CD14-positive monocyte (primary cell): ENCODE measurements at regions not wholly inside any gene's neighbourhood (a gene's known extent, or its start where the extent isn't known, plus 50 kb on each side); places are given as distances from the start of the nearest gene placed in this dataset.

Experiments used
- DNase-seq, 3 donors: peaks; one replicate each; pipeline ENCODE4 v3.0.0-alpha.2; 2011 to 2022
- H2AFZ ChIP-seq: 2 replicates; pipeline ENCODE4 v1.6.0; 2012; ENCODE audit warnings: mild to moderate bottlenecking, low read depth, low read length, inconsistent platforms; ENCODE audit not compliant: insufficient read depth, poor library complexity, severe bottlenecking
- H3K27ac ChIP-seq, 2 donors: 1 replicate in 1 of 2; 2 replicates in 1 of 2; pipeline ENCODE4 v1.5.1; 2012 to 2013; ENCODE audit warnings: low read length in 2 of 2, control low read depth in 1 of 2, inconsistent platforms in 1 of 2, low read depth in 1 of 2, mild to moderate bottlenecking in 1 of 2
- H3K27me3 ChIP-seq, 2 donors: one replicate each; pipeline versions ENCODE4 v1.6.0 to v1.6.1; 2011 to 2013; ENCODE audit warnings: low read length in 2 of 2; ENCODE audit not compliant: control insufficient read depth in 2 of 2, insufficient read depth in 2 of 2
- H3K36me3 ChIP-seq, 2 donors: replicated peaks in 1 of 2; 1 replicate in 1 of 2; 2 replicates in 1 of 2; pipeline versions ENCODE4 v1.5.1 to v1.6.1; 2012 to 2013; ENCODE audit warnings: low read length in 2 of 2, control low read depth in 1 of 2, inconsistent platforms in 1 of 2, mild to moderate bottlenecking in 1 of 2; ENCODE audit not compliant: insufficient read depth in 2 of 2, control insufficient read depth in 1 of 2
- H3K4me1 ChIP-seq, 2 donors: 1 replicate in 1 of 2; 2 replicates in 1 of 2; pipeline versions ENCODE4 v1.5.1 to v1.6.1; 2012 to 2013; ENCODE audit warnings: low read length in 2 of 2, control low read depth in 1 of 2, inconsistent platforms in 1 of 2, mild to moderate bottlenecking in 1 of 2, moderate library complexity in 1 of 2; ENCODE audit not compliant: insufficient read depth in 2 of 2, control insufficient read depth in 1 of 2
- H3K4me2 ChIP-seq: replicated peaks from 2 replicates; pipeline ENCODE3; 2012; ENCODE audit warnings: low read length, moderate library complexity, mild to moderate bottlenecking; ENCODE audit not compliant: poor library complexity, severe bottlenecking; ENCODE audit errors: extremely low read depth
- H3K4me3 ChIP-seq, 3 experiments: fragments of 200-600 bp in 1 of 3; sonication (generic) in 1 of 3; replicated peaks in 1 of 3; 1 replicate in 2 of 3; 2 replicates in 1 of 3; pipeline ENCODE4 v1.5.1; 2011 to 2013; ENCODE audit warnings: low read length in 3 of 3, mild to moderate bottlenecking in 3 of 3, control low read depth in 2 of 3, low read depth in 2 of 3, inconsistent platforms in 1 of 3, moderate library complexity in 1 of 3
- H3K79me2 ChIP-seq: 2 replicates; pipeline ENCODE4 v1.6.0; 2012; ENCODE audit warnings: mild to moderate bottlenecking, control low read depth, inconsistent platforms, low read length, moderate library complexity; ENCODE audit not compliant: insufficient read depth
- H3K9ac ChIP-seq: 2 replicates; pipeline ENCODE4 v1.6.0; 2017; ENCODE audit warnings: low read length, mild to moderate bottlenecking; ENCODE audit not compliant: insufficient read depth, poor library complexity, severe bottlenecking
- H3K9me3 ChIP-seq, 2 donors: replicated peaks in 1 of 2; 1 replicate in 1 of 2; 2 replicates in 1 of 2; pipeline versions ENCODE4 v1.5.1 to v1.6.1; 2012 to 2013; ENCODE audit warnings: low read length in 2 of 2, control low read depth in 1 of 2; ENCODE audit not compliant: control insufficient read depth in 1 of 2, insufficient read depth in 1 of 2
- H4K20me1 ChIP-seq: 2 replicates; pipeline ENCODE4 v1.6.0; 2012; ENCODE audit warnings: mild to moderate bottlenecking, low read length, control low read depth, moderate library complexity; ENCODE audit not compliant: insufficient read depth
- H3K27ac Mint-ChIP-seq, 7 donors: one replicate each; pipeline ENCODE4 v1.8.0; 2020; ENCODE audit warnings: mild to moderate bottlenecking in 7 of 7, mixed read lengths in 7 of 7, moderate library complexity in 6 of 7, inconsistent platforms in 2 of 7
- H3K27me3 Mint-ChIP-seq, 3 donors: one replicate each; pipeline ENCODE4 v1.8.0; 2021 to 2022; ENCODE audit warnings: low read depth in 3 of 3, mild to moderate bottlenecking in 3 of 3, mixed read lengths in 3 of 3, moderate library complexity in 3 of 3, inconsistent platforms in 1 of 3
- H3K36me3 Mint-ChIP-seq, 2 donors: one replicate each; pipeline ENCODE4 v1.8.0; 2020; ENCODE audit warnings: mixed read lengths in 2 of 2, inconsistent platforms in 1 of 2, mild to moderate bottlenecking in 1 of 2
- H3K4me1 Mint-ChIP-seq: one replicate; pipeline ENCODE4 v1.8.0; 2020; ENCODE audit warnings: mild to moderate bottlenecking, mixed read lengths
- H3K4me3 Mint-ChIP-seq, 2 donors: one replicate each; pipeline ENCODE4 v1.8.0; 2020; ENCODE audit warnings: mild to moderate bottlenecking in 2 of 2, mixed read lengths in 2 of 2, moderate library complexity in 1 of 2
- H3K9me3 Mint-ChIP-seq, 7 donors: one replicate each; pipeline ENCODE4 v1.8.0; 2020 to 2022; ENCODE audit warnings: mixed read lengths in 7 of 7, mild to moderate bottlenecking in 6 of 7, moderate library complexity in 6 of 7, inconsistent platforms in 2 of 7
- WGBS: methylation state at CpG from one replicate; pipeline ENCODE4 v1.1.5; 2013; ENCODE audit warnings: missing lambda C conversion rate; ENCODE audit not compliant: insufficient coverage; 5-methylcytosine and 5-hydroxymethylcytosine counted together
- intact Hi-C, 2 donors: fragments of 100-400 bp; cut with micrococcal nuclease; formaldehyde crosslinking; loops; one replicate each; pipeline versions ENCODE4 v1.15.0 to v1.15.1; 2023
- TF ChIP-seq, protein P1 (sequence below): fragments of 200-600 bp; IDR thresholded peaks from one replicate; pipeline ENCODE4 v1.8.0; 2022; ENCODE audit warnings: antibody characterized with exemption, mild to moderate bottlenecking

DNA sequence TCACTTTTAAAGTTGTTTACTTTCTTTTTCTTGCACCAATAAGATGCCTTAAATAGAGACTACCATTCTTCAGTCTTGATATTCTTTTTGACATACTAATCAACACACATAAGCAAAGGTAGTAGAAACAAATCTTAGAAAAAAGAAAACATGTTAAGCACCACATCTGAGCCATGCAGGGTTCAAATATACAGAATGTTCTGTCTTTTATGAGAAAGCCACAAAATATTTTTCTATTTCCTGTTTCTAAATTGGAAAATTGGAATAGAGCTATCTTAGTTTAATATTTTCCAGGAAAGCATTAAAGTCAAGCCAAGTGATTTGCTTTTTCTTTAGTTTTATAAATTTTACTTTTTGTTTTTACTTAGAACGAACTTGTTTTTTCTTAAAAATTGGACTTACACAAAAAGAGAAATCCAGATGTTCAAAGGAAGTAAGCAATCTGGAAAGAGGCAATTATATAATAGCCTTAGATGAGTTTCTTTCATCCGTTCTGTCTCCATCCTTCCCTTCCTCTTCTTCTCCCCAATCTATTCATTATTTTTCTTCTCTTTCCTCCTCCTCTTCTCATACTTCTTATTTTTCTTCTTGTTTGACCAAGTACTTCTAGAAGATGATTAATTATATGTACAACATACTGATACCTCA lies 731.7 kb downstream of the SQOR start:
- no peak overlapping the region for H3K27ac ChIP-seq
- no peak overlapping the region for H3K27ac Mint-ChIP-seq
- no peaks in the 10 kb centered on the region for H3K27me3 Mint-ChIP-seq
- no peak overlapping the region for H3K4me3 ChIP-seq
- H3K36me3 Mint-ChIP-seq: no peaks in the 10 kb centered on the region
- DNase-seq: no peak
- H2AFZ ChIP-seq: no peak overlapping the region
- no peaks in the 10 kb centered on the region for H3K27me3 ChIP-seq
- H3K9me3 Mint-ChIP-seq: peaks cover 1 to 10% (median 6%) of the 10 kb centered on the region in 7 donors
- H3K9me3 ChIP-seq: peaks cover 5 to 24% of the 10 kb centered on the region in 2 donors
- WGBS: no CpG with 5 or more reads among the region's 2 CpGs
- H3K36me3 ChIP-seq: no peaks in the 10 kb centered on the region
- H3K4me1 Mint-ChIP-seq: no peaks in the 10 kb centered on the region
- H3K4me2 ChIP-seq: no peak overlapping the region
- H4K20me1 ChIP-seq: no peaks in the 10 kb centered on the region
- no peaks in the 10 kb centered on the region for H3K4me1 ChIP-seq
- H3K4me3 Mint-ChIP-seq: no peak overlapping the region
- no peak overlapping the region for H3K9ac ChIP-seq
- TF ChIP-seq, protein P1, sequence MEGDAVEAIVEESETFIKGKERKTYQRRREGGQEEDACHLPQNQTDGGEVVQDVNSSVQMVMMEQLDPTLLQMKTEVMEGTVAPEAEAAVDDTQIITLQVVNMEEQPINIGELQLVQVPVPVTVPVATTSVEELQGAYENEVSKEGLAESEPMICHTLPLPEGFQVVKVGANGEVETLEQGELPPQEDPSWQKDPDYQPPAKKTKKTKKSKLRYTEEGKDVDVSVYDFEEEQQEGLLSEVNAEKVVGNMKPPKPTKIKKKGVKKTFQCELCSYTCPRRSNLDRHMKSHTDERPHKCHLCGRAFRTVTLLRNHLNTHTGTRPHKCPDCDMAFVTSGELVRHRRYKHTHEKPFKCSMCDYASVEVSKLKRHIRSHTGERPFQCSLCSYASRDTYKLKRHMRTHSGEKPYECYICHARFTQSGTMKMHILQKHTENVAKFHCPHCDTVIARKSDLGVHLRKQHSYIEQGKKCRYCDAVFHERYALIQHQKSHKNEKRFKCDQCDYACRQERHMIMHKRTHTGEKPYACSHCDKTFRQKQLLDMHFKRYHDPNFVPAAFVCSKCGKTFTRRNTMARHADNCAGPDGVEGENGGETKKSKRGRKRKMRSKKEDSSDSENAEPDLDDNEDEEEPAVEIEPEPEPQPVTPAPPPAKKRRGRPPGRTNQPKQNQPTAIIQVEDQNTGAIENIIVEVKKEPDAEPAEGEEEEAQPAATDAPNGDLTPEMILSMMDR: no peak
- intact Hi-C loops: no loop called here
- no peaks in the 10 kb centered on the region for H3K79me2 ChIP-seq

DNA sequence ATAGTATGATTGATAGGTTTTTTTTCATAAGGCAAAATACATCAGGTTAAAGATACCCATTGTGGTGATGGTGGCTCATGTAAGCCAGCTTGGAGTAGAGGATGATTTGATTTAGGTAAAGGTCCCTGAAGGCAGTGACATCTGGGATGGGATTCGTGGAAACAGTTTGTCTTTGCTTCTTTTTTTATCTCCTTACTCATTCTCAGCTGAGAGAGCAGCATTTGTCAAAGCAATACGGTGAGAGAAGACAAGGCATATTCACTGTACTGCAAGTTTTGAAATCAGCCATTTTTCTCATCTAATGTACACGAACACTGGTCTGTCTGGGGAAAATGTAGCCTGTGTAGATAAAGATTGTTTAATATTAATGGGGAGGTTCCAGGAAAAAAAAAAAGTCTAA lies 749.1 kb downstream of the SQOR start:
- H3K79me2 ChIP-seq: no peaks in the 10 kb centered on the region
- no peaks in the 10 kb centered on the region for H3K36me3 Mint-ChIP-seq
- no peak overlapping the region for H3K27ac ChIP-seq
- no peak overlapping the region for H3K9ac ChIP-seq
- H3K9me3 ChIP-seq: peaks cover 0 to 35% of the 10 kb centered on the region in 2 donors
- no peak overlapping the region for H3K4me3 ChIP-seq
- intact Hi-C loops: no loop called here
- no peak overlapping the region for H2AFZ ChIP-seq
- H3K27ac Mint-ChIP-seq: no peak overlapping the region
- no peak for DNase-seq
- no peaks in the 10 kb centered on the region for H3K4me1 Mint-ChIP-seq
- TF ChIP-seq, protein P1: no peak
- H4K20me1 ChIP-seq: no peaks in the 10 kb centered on the region
- H3K36me3 ChIP-seq: no peaks in the 10 kb centered on the region
- H3K9me3 Mint-ChIP-seq: peaks cover 0 to 4% (median 2%) of the 10 kb centered on the region in 7 donors
- no CpG with 5 or more reads among the region's 3 CpGs for WGBS
- H3K27me3 ChIP-seq: no peaks in the 10 kb centered on the region
- no peak overlapping the region for H3K4me3 Mint-ChIP-seq
- no peak overlapping the region for H3K4me2 ChIP-seq
- H3K4me1 ChIP-seq: no peaks in the 10 kb centered on the region
- H3K27me3 Mint-ChIP-seq: no peaks in the 10 kb centered on the region
